GM12892 (cell line): ENCODE measurements at regions not wholly inside any gene's neighbourhood (a gene's known extent, or its start where the extent isn't known, plus 50 kb on each side); places are given as distances from the start of the nearest gene placed in this dataset.

Experiments
- DNase-seq: peaks from one replicate; pipeline ENCODE4 v3.0.0; 2011; ENCODE audit not compliant: insufficient read length
- FAIRE-seq: peaks from 2 replicates; lab custom pipeline; 2011; peaks lifted over from hg19 to GRCh38; lab: Jason Lieb, UNC
- POLR2A ChIP-seq: IDR thresholded peaks from 2 replicates; pipeline ENCODE4 v1.6.1; 2011; ENCODE audit warnings: low read depth, low read length, control low read depth
- POLR2AphosphoS5 ChIP-seq: IDR thresholded peaks from 2 replicates; pipeline ENCODE4 v1.6.1; 2011; ENCODE audit warnings: low read depth, low read length, control low read depth
- TAF1 ChIP-seq: IDR thresholded peaks from 2 replicates; pipeline ENCODE4 v1.6.1; 2011; ENCODE audit warnings: low read depth, mild to moderate bottlenecking, control low read depth, low read length, borderline replicate concordance

- TF ChIP-seq POLR2A: no peak
- no peak for TF ChIP-seq TAF1
- no peak for TF ChIP-seq POLR2AphosphoS5
Measured at GRCh38 chrX:17295791-17296190, 79.2 kb upstream of the NHS start.

GRCh38 chrX:17298564-17298963, 76.4 kb upstream of the NHS start:
- TF ChIP-seq POLR2A: no peak
- TF ChIP-seq POLR2AphosphoS5: no peak
- no peak for TF ChIP-seq TAF1
- FAIRE-seq (no peak), DNase-seq (no peak)

More at GRCh38 chrX:17295791-17296190, 79.2 kb upstream of the NHS start:
- FAIRE-seq (no peak), DNase-seq (no peak)

GRCh38 chrX:17299206-17299605, 75.8 kb upstream of the NHS start:
- no peak for TF ChIP-seq POLR2A
- no peak for TF ChIP-seq TAF1
- TF ChIP-seq POLR2AphosphoS5: no peak
- no peak for FAIRE-seq
- no peak for DNase-seq

GRCh38 chrX:17323397-17323796, 51.6 kb upstream of the NHS start:
- FAIRE-seq: no peak
- no peak for TF ChIP-seq TAF1
- no peak for TF ChIP-seq POLR2A
- no peak for TF ChIP-seq POLR2AphosphoS5
- no peak for DNase-seq
